Activated CD4-positive, alpha-beta memory T cell treated with anti-CD3 and anti-CD28 coated beads, Interleukin-2, amount 10 ng/mL, durations not matched to agents 7 days and 5 days (primary cell): ENCODE measurements at regions not wholly inside any gene's neighbourhood (a gene's known extent, or its start where the extent isn't known, plus 50 kb on each side); places are given as distances from the start of the nearest gene placed in this dataset.
"Not testable (repeated sequence)": the region's sequence is repeated elsewhere in the genome, so short reads cannot be mapped to it uniquely, and the experiment has no call there.

Source experiments
- CTCF ChIA-PET: fragments of 350-600 bp; sonication (Branson Sonifier 250); formaldehyde crosslinking; loops from one replicate; lab custom pipeline; 2021; ENCODE audit warnings: antibody characterized with exemption, inconsistent platforms; lab: Charles Lee
- POLR2A ChIA-PET: fragments of 350-600 bp; sonication (Branson Sonifier 250); formaldehyde crosslinking; loops from one replicate; lab custom pipeline; 2021; ENCODE audit warnings: antibody characterized with exemption; lab: Charles Lee
- DNase-seq: peaks from one replicate; pipeline ENCODE4 v3.0.0-alpha.2; 2020
- H3K27ac Mint-ChIP-seq: one replicate; pipeline ENCODE4 v1.8.0; 2021; ENCODE audit warnings: mild to moderate bottlenecking, mixed read lengths
- H3K27me3 Mint-ChIP-seq: one replicate; pipeline ENCODE4 v1.8.0; 2021; ENCODE audit warnings: mixed read lengths
- H3K36me3 Mint-ChIP-seq: one replicate; pipeline ENCODE4 v1.8.0; 2021; ENCODE audit warnings: low read depth, mixed read lengths
- H3K4me1 Mint-ChIP-seq: one replicate; pipeline ENCODE4 v1.8.0; 2021; ENCODE audit warnings: mixed read lengths
- H3K4me3 Mint-ChIP-seq: one replicate; pipeline ENCODE4 v1.8.0; 2021; ENCODE audit warnings: mild to moderate bottlenecking, mixed read lengths
- H3K9me3 Mint-ChIP-seq: one replicate; pipeline ENCODE4 v1.8.0; 2021; ENCODE audit warnings: mixed read lengths

DNA sequence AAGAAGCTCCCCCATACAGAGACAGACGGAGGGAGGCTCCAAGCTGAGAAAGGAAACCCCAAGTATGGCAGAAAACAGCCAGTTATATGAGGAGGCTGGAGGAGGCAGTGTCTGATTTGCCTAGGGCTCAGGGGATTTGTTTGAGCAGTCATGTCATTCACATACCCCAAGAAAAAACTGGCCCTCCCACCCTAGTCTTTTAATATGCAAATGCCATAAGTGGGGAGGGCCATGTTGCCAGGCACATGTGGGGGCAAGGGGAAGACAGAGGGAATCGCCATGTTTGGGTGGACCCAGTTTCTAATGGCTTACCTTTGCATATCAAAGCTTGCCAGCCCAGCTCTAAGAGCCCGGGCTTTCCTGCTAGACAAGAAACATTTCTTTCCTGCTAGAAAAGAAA is 1163.8 kb downstream of the TAF11L14 start:
- DNase-seq = no peak
- ChIA-PET POLR2A (no interaction called here), CTCF (no interaction called here)
- H3K36me3 Mint-ChIP-seq = no peaks in the 10 kb centered on the region
- no peaks in the 10 kb centered on the region for H3K27me3 Mint-ChIP-seq
- no peak overlapping the region for H3K4me3 Mint-ChIP-seq
- H3K4me1 Mint-ChIP-seq = no peaks in the 10 kb centered on the region
- H3K27ac Mint-ChIP-seq = no peak overlapping the region
- H3K9me3 Mint-ChIP-seq = no peaks in the 10 kb centered on the region

GRCh38 chr5:18799482-18800128 is 1165.3 kb downstream of the TAF11L14 start:
- H3K27ac Mint-ChIP-seq = no peak overlapping the region
- ChIA-PET POLR2A (no interaction called here), CTCF (no interaction called here)
- DNase-seq = no peak
- H3K4me3 Mint-ChIP-seq = no peak overlapping the region
- H3K9me3 Mint-ChIP-seq = no peaks in the 10 kb centered on the region
- no peaks in the 10 kb centered on the region for H3K4me1 Mint-ChIP-seq
- no peaks in the 10 kb centered on the region for H3K36me3 Mint-ChIP-seq
- H3K27me3 Mint-ChIP-seq = no peaks in the 10 kb centered on the region

DNA sequence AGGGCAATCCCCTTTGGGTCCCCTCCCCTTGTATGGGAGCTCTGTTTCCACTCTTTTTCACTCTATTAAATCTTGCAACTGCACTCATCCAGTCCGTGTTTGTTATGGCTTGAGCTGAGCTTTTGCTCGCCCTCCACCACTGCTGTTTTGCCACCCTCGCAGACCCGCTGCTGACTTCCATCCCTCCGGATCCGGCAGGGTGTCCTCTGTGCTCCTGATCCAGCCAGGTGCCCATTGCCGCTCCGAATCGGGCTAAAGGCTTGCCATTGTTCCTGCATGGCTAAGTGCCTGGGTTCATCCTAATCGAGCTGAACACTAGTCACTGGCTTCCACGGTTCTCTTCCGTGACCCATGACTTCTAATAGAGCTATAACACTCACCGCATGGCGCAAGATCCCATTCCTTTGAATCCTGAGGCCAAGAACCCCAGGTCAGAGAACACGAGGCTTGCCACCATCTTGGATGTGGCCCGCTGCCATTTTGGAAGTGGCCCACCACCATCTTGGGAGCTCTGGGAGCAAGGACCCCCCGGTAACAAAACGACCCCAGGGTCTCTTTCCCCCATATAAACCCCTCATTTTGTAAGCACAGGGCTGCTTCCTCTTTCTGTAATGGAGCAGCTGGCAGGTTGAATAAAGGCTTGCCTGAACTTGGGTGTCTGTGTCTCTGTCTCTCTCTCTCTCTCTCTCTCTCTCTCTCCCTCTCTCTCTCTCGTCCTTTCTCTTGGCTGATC is 1166.2 kb downstream of the TAF11L14 start:
- H3K4me3 Mint-ChIP-seq = no peak overlapping the region
- H3K4me1 Mint-ChIP-seq = no peaks in the 10 kb centered on the region
- H3K9me3 Mint-ChIP-seq = no peaks in the 10 kb centered on the region
- H3K36me3 Mint-ChIP-seq = no peaks in the 10 kb centered on the region
- ChIA-PET POLR2A (no interaction called here), CTCF (no interaction called here)
- DNase-seq = no peak
- no peaks in the 10 kb centered on the region for H3K27me3 Mint-ChIP-seq
- H3K27ac Mint-ChIP-seq = no peak overlapping the region

- H3K27me3 Mint-ChIP-seq, H3K4me3 Mint-ChIP-seq, DNase-seq, H3K36me3 Mint-ChIP-seq, H3K4me1 Mint-ChIP-seq, CTCF ChIA-PET, H3K9me3 Mint-ChIP-seq, POLR2A ChIA-PET, H3K27ac Mint-ChIP-seq: not testable (repeated sequence)
Observed at GRCh38 chr5:18801413-18801812, 1167.2 kb downstream of the TAF11L14 start.

GRCh38 chr5:18802336-18802735 is 1168.1 kb downstream of the TAF11L14 start:
- Mint-ChIP-seq H3K4me1 (no peaks in the 10 kb centered on the region), H3K9me3 (no peaks in the 10 kb centered on the region), H3K4me3 (no peak overlapping the region), H3K27me3 (no peaks in the 10 kb centered on the region), H3K27ac (no peak overlapping the region), H3K36me3 (no peaks in the 10 kb centered on the region)
- no peak for DNase-seq
- ChIA-PET CTCF (no interaction called here), POLR2A (no interaction called here)

- no peaks in the 10 kb centered on the region for H3K9me3 Mint-ChIP-seq
- no peak for DNase-seq
- no peaks in the 10 kb centered on the region for H3K36me3 Mint-ChIP-seq
- H3K4me3 Mint-ChIP-seq = no peak overlapping the region
- H3K27ac Mint-ChIP-seq = no peak overlapping the region
- H3K4me1 Mint-ChIP-seq = no peaks in the 10 kb centered on the region
- H3K27me3 Mint-ChIP-seq = no peaks in the 10 kb centered on the region
- ChIA-PET CTCF (no interaction called here), POLR2A (no interaction called here)
Observed at GRCh38 chr5:18805376-18805775, 1171.1 kb downstream of the TAF11L14 start.

GRCh38 chr5:18807256-18808149 is 1173.2 kb downstream of the TAF11L14 start:
- H3K27ac Mint-ChIP-seq = no peak overlapping the region

DNA sequence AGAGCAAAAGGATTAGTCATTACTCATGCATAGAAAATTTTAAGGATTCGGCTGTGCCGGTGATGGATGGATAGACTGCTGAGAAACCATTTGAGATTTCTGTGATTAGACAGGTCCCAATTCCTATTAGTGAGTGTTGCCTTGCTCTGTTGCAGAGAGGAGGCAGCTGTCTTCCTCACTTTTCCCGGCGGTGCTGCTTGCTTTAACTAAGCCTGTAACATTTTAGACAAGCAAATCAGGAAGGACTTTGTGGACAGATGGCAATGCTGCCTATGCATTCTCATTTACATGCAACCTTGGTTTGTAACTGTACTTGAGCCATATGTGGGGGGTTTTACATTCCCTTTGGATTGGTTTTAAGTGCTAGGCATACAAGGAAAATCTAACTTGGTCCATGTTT is 1176.3 kb downstream of the CDH18 start:
- Mint-ChIP-seq H3K4me3 (no peak overlapping the region), H3K27ac (no peak overlapping the region), H3K9me3 (no peaks in the 10 kb centered on the region), H3K27me3 (no peaks in the 10 kb centered on the region), H3K4me1 (no peaks in the 10 kb centered on the region), H3K36me3 (no peaks in the 10 kb centered on the region)
- no peak for DNase-seq
- CTCF ChIA-PET = no interaction called here
- POLR2A ChIA-PET = no interaction called here

More at GRCh38 chr5:18807256-18808149, 1173.2 kb downstream of the TAF11L14 start:
- Mint-ChIP-seq H3K27me3 (no peaks in the 10 kb centered on the region), H3K4me1 (no peaks in the 10 kb centered on the region), H3K36me3 (no peaks in the 10 kb centered on the region), H3K9me3 (no peaks in the 10 kb centered on the region), H3K4me3 (no peak overlapping the region)
- ChIA-PET POLR2A (no interaction called here), CTCF (no interaction called here)
- no peak for DNase-seq

DNA sequence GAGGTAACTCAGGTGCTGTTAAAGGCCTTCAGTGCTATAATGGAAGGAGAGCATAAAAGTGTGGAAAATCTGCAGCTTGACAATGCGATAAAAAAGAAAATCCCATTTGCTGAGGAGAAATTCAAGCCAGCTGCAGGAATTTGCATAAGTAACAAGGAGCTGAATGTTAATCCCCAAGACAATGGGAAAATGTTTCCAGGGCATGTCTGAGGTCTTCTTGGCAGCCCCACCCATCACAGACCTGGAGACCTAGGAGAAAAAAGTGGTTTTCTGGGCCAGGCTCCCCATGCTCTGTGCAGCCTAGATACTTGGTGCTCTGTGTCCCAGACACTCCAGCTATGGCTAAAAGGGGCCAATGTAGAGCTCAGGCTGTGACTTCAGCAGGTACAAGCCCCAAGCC is 1159.6 kb downstream of the CDH18 start:
- no peaks in the 10 kb centered on the region for H3K9me3 Mint-ChIP-seq
- H3K27ac Mint-ChIP-seq = no peak overlapping the region
- CTCF ChIA-PET = no interaction called here
- no peak overlapping the region for H3K4me3 Mint-ChIP-seq
- POLR2A ChIA-PET = no interaction called here
- no peaks in the 10 kb centered on the region for H3K4me1 Mint-ChIP-seq
- no peaks in the 10 kb centered on the region for H3K36me3 Mint-ChIP-seq
- no peaks in the 10 kb centered on the region for H3K27me3 Mint-ChIP-seq
- no peak for DNase-seq

- CTCF ChIA-PET = no interaction called here
- no peak overlapping the region for H3K27ac Mint-ChIP-seq
- H3K27me3 Mint-ChIP-seq = no peaks in the 10 kb centered on the region
- H3K4me3 Mint-ChIP-seq = no peak overlapping the region
- no peaks in the 10 kb centered on the region for H3K4me1 Mint-ChIP-seq
- H3K36me3 Mint-ChIP-seq = no peaks in the 10 kb centered on the region
- H3K9me3 Mint-ChIP-seq = no peaks in the 10 kb centered on the region
- POLR2A ChIA-PET = no interaction called here
- no peak for DNase-seq
Observed at GRCh38 chr5:18829539-18829938, 1158.5 kb downstream of the CDH18 start.

DNA sequence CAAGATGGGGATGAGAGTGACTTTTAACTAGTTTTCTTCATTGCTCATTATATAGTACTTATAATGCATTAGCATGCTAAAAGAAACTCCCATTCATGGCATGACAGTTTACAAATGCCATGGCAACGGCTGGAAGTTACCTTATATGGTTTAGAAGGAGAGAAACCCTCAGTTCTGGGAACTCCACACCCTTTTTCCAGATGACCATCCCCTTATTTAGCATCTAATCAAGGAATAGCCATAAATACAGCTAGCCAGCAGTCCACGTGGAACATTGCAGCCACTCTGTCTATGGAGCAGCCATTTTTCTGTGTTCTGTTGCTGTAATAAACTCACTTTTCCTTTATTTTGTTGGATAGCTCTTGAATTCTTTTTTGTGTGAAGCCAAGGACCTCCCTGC is 1137.8 kb downstream of the CDH18 start:
- Mint-ChIP-seq H3K27ac (no peak overlapping the region), H3K36me3 (no peaks in the 10 kb centered on the region), H3K9me3 (no peaks in the 10 kb centered on the region), H3K27me3 (no peaks in the 10 kb centered on the region), H3K4me1 (no peaks in the 10 kb centered on the region), H3K4me3 (no peak overlapping the region)
- no peak for DNase-seq
- ChIA-PET CTCF (no interaction called here), POLR2A (no interaction called here)

DNA sequence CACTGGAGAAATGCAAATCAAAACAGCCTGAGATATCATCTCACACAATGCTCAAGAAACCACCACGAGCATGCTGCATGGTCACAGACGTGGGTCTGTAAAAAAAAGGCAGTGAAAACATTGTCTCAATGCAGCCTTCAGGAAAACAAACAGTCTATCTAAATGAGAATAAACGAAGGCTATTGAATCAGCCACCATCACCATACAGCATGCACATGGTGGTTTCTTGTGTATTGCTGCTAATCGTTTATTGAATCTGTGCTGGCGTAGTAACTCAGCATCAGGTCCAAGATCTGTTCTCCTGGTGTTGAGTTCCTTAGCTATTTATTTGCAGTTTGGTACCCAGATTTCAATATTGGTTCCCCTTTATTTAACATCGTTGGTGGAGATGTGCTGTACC is 1115.0 kb downstream of the CDH18 start:
- Mint-ChIP-seq H3K36me3 (no peaks in the 10 kb centered on the region), H3K4me1 (no peaks in the 10 kb centered on the region), H3K27me3 (no peaks in the 10 kb centered on the region), H3K9me3 (no peaks in the 10 kb centered on the region), H3K27ac (no peak overlapping the region), H3K4me3 (no peak overlapping the region)
- CTCF ChIA-PET = no interaction called here
- no peak for DNase-seq
- POLR2A ChIA-PET = no interaction called here

DNA sequence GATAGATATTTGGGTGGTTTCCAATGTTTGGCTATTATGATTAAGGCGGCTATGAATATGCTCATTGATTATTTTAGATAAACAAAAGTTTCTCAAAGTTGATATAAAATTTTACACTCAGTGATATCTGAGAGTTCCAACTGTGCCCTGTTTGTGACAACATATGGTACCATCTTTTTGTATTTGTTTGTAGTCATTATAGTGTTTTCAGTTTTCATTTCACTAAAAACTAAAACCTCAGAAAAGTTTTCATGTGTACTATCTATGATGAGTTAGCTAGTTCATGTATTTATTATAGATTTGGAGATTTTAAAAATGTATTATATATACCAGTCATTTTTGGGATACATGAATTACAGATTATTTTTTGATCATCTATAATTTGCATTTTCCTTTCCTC is 1111.4 kb downstream of the CDH18 start:
- H3K4me3 Mint-ChIP-seq = no peak overlapping the region
- no peaks in the 10 kb centered on the region for H3K9me3 Mint-ChIP-seq
- DNase-seq = no peak
- CTCF ChIA-PET = no interaction called here
- H3K27me3 Mint-ChIP-seq = no peaks in the 10 kb centered on the region
- H3K4me1 Mint-ChIP-seq = no peaks in the 10 kb centered on the region
- POLR2A ChIA-PET = no interaction called here
- H3K36me3 Mint-ChIP-seq = no peaks in the 10 kb centered on the region
- H3K27ac Mint-ChIP-seq = no peak overlapping the region
